K562 (cell line): ENCODE measurements at regions not wholly inside any gene's neighbourhood (a gene's known extent, or its start where the extent isn't known, plus 50 kb on each side); places are given as distances from the start of the nearest gene placed in this dataset.

Experiments
- BCOR ChIP-seq: fragments of 450-650 bp; IDR thresholded peaks from 2 replicates; pipeline ENCODE4 v1.6.1; 2016
- DDX20 ChIP-seq: fragments of 450-650 bp; IDR thresholded peaks from 2 replicates; pipeline ENCODE4 v1.6.1; 2016; ENCODE audit warnings: missing genetic modification characterization, low read depth, mild to moderate bottlenecking, missing compliant biosample characterization, moderate library complexity
- DMBX1 ChIP-seq: fragments of 250-450 bp; sonication (Bioruptor Pico); IDR thresholded peaks from 2 replicates; pipeline ENCODE4 v1.8.0; 2022; ENCODE audit warnings: inconsistent platforms, mild to moderate bottlenecking, moderate library complexity, borderline replicate concordance
- HDAC8 ChIP-seq: fragments of 450-650 bp; IDR thresholded peaks from 2 replicates; pipeline ENCODE4 v1.6.1; 2016; ENCODE audit warnings: mild to moderate bottlenecking, missing genetic modification characterization, moderate library complexity, missing compliant biosample characterization
- HSF4 ChIP-seq: fragments of 250-450 bp; sonication (Bioruptor Pico); IDR thresholded peaks from 2 replicates; pipeline ENCODE4 v2.1.2; 2022; ENCODE audit warnings: mild to moderate bottlenecking, moderate library complexity, borderline replicate concordance
- KLF6 ChIP-seq: fragments of 250-450 bp; sonication (Bioruptor Pico); IDR thresholded peaks from 2 replicates; pipeline ENCODE4 v1.4.0; 2020; ENCODE audit warnings: mild to moderate bottlenecking, moderate library complexity, borderline replicate concordance
- MEF2D ChIP-seq: conservative IDR thresholded peaks from 2 replicates; pipeline ENCODE4 v1.6.1; 2016; ENCODE audit warnings: low read depth, missing genetic modification characterization, missing compliant biosample characterization
- NR2C1 ChIP-seq, 2 experiments: fragments of 450-650 bp; IDR thresholded peaks; 2 replicates each; pipeline ENCODE4 v1.6.1; 2017; ENCODE audit warnings: mild to moderate bottlenecking in 2 of 2, antibody characterized with exemption in 1 of 2, inconsistent platforms in 1 of 2, missing compliant biosample characterization in 1 of 2, missing genetic modification characterization in 1 of 2
- PML ChIP-seq: IDR thresholded peaks from 2 replicates; pipeline ENCODE4 v1.6.1; 2012; ENCODE audit warnings: low read length, inconsistent platforms
- PTRF ChIP-seq: fragments of 450-650 bp; IDR thresholded peaks from 2 replicates; pipeline ENCODE4 v1.6.1; 2016; ENCODE audit warnings: mild to moderate bottlenecking, missing genetic modification characterization, missing compliant biosample characterization
- PTTG1 ChIP-seq: fragments of 450-650 bp; IDR thresholded peaks from 2 replicates; pipeline ENCODE4 v1.6.1; 2016; ENCODE audit warnings: low read depth, mild to moderate bottlenecking, missing genetic modification characterization, missing compliant biosample characterization
- PYGO2 ChIP-seq: fragments of 450-650 bp; IDR thresholded peaks from 2 replicates; pipeline ENCODE4 v1.6.1; 2016; ENCODE audit warnings: mild to moderate bottlenecking, missing genetic modification characterization, moderate library complexity, missing compliant biosample characterization
- SMAD4 ChIP-seq: fragments of 250-450 bp; sonication (Bioruptor Pico); conservative IDR thresholded peaks from 2 replicates; pipeline ENCODE4 v1.8.0; 2021; ENCODE audit warnings: inconsistent platforms, mild to moderate bottlenecking, moderate library complexity
- SNRNP70 ChIP-seq: fragments of 200-400 bp; formaldehyde crosslinking; optimal IDR thresholded peaks from 2 replicates; pipeline ENCODE3; 2017; ENCODE audit warnings: low read depth, low read length
- STAT5B ChIP-seq: fragments of 250-450 bp; sonication (Bioruptor Pico); IDR thresholded peaks from 2 replicates; pipeline ENCODE4 v1.8.0; 2021; ENCODE audit warnings: mild to moderate bottlenecking, inconsistent platforms
- TEAD1 ChIP-seq, 2 experiments: fragments of 450-650 bp in 1 of 2; sonication (generic) in 1 of 2; formaldehyde crosslinking; IDR thresholded peaks; 2 replicates each; pipeline versions ENCODE4 v1.4.0 to v1.8.0; 2020 to 2022; ENCODE audit warnings: mild to moderate bottlenecking in 2 of 2, missing genetic modification reagents in 1 of 2
- ZNF140 ChIP-seq: fragments of 250-450 bp; sonication (Bioruptor Pico); IDR thresholded peaks from 2 replicates; pipeline ENCODE4 v1.8.0; 2021; ENCODE audit warnings: moderate library complexity, mild to moderate bottlenecking, inconsistent platforms
- TF ChIP-seq, protein P1 (sequence below): fragments of 250-450 bp; sonication (Bioruptor Pico); IDR thresholded peaks from 2 replicates; pipeline ENCODE4 v1.8.0; 2022; ENCODE audit warnings: moderate library complexity, mild to moderate bottlenecking, inconsistent platforms
- TF ChIP-seq, protein P2 (sequence below): fragments of 450-650 bp; IDR thresholded peaks from 2 replicates; pipeline ENCODE4 v1.6.1; 2016; ENCODE audit warnings: missing biosample characterization, missing genetic modification characterization
- TF ChIP-seq, protein P3 (sequence below): fragments of 250-450 bp; sonication (Bioruptor Pico); IDR thresholded peaks from 2 replicates; pipeline ENCODE4 v1.4.0; 2020; ENCODE audit warnings: mild to moderate bottlenecking, moderate library complexity
- TF ChIP-seq, protein P4 (sequence below): fragments of 250-450 bp; sonication (Bioruptor Pico); IDR thresholded peaks from 2 replicates; pipeline ENCODE4 v1.8.0; 2021; ENCODE audit warnings: moderate library complexity, mild to moderate bottlenecking, inconsistent platforms
- TF ChIP-seq, protein P5 (sequence below): fragments of 450-650 bp; IDR thresholded peaks from 2 replicates; pipeline ENCODE4 v1.6.1; 2016; ENCODE audit warnings: mild to moderate bottlenecking

DNA sequence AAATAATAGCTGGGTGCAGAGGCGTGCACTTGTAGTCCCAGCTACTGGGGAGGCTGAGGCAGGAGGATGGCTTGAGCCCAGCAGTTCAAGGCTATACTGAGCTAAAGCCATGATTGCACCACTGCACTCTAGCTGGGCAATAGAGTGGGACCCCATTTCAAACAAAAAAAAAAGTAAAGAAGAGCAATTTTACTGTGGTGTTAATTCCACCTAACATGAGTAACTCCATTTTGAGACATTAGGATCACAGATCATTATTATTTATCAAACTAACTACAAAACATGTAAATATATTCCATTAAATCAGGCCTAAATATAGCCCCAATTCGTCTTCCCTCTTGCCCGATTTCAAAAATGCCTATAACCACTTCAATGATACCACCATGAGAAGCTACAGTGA lies 104.8 kb upstream of the TRIM24 start (continued):
- TF ChIP-seq, protein P1, sequence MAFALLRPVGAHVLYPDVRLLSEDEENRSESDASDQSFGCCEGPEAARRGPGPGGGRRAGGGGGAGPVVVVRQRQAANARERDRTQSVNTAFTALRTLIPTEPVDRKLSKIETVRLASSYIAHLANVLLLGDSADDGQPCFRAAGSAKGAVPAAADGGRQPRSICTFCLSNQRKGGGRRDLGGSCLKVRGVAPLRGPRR (CRISPR knock-in tag), result peak; percentile 90
- TF ChIP-seq HDAC8 (tag) (peak; percentile 91), TEAD1 (CRISPR knock-in tag; IDR thresholded peaks at IDR 0.05) (0 out of 4 replicates have a peak, but pooled peaks of 1 of the 2 experiments have one; percentile 35), PTTG1 (tag) (peak; percentile 91), HSF4 (CRISPR knock-in tag) (peak; percentile 83; the same call in 1 of the 2 replicates), ZNF140 (peak; percentile 86; the same call in 1 of the 2 replicates), STAT5B (CRISPR knock-in tag) (peak; percentile 76; the same call in 1 of the 2 replicates), SNRNP70 (no peak), PYGO2 (tag) (peak; percentile 93), NR2C1 (IDR thresholded peaks at IDR 0.05) (no peak), NR2C1 (tag; IDR thresholded peaks at IDR 0.05) (peak; percentile 72), SMAD4 (CRISPR knock-in tag) (peak; percentile 94), DDX20 (peak; percentile 89), KLF6 (CRISPR knock-in tag) (peak; percentile 65), DMBX1 (peak; percentile 98), PML (no peak), MEF2D (tag) (0 out of 2 replicates have a peak, but pooled peaks have one; percentile 46), BCOR (no peak), PTRF (peak; percentile 92)
- TF ChIP-seq, protein P2, sequence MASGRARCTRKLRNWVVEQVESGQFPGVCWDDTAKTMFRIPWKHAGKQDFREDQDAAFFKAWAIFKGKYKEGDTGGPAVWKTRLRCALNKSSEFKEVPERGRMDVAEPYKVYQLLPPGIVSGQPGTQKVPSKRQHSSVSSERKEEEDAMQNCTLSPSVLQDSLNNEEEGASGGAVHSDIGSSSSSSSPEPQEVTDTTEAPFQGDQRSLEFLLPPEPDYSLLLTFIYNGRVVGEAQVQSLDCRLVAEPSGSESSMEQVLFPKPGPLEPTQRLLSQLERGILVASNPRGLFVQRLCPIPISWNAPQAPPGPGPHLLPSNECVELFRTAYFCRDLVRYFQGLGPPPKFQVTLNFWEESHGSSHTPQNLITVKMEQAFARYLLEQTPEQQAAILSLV (tag), result peak; percentile 85
- TF ChIP-seq, protein P3, sequence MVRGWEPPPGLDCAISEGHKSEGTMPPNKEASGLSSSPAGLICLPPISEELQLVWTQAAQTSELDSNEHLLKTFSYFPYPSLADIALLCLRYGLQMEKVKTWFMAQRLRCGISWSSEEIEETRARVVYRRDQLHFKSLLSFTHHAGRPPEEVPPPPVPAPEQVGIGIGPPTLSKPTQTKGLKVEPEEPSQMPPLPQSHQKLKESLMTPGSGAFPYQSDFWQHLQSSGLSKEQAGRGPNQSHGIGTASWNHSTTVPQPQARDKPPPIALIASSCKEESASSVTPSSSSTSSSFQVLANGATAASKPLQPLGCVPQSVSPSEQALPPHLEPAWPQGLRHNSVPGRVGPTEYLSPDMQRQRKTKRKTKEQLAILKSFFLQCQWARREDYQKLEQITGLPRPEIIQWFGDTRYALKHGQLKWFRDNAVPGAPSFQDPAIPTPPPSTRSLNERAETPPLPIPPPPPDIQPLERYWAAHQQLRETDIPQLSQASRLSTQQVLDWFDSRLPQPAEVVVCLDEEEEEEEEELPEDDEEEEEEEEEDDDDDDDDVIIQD (CRISPR knock-in tag), result 0 out of 2 replicates have a peak, but pooled peaks have one; percentile 62
- TF ChIP-seq, protein P4, sequence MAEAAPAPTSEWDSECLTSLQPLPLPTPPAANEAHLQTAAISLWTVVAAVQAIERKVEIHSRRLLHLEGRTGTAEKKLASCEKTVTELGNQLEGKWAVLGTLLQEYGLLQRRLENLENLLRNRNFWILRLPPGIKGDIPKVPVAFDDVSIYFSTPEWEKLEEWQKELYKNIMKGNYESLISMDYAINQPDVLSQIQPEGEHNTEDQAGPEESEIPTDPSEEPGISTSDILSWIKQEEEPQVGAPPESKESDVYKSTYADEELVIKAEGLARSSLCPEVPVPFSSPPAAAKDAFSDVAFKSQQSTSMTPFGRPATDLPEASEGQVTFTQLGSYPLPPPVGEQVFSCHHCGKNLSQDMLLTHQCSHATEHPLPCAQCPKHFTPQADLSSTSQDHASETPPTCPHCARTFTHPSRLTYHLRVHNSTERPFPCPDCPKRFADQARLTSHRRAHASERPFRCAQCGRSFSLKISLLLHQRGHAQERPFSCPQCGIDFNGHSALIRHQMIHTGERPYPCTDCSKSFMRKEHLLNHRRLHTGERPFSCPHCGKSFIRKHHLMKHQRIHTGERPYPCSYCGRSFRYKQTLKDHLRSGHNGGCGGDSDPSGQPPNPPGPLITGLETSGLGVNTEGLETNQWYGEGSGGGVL (CRISPR knock-in tag), result peak; percentile 80
- TF ChIP-seq, protein P5, sequence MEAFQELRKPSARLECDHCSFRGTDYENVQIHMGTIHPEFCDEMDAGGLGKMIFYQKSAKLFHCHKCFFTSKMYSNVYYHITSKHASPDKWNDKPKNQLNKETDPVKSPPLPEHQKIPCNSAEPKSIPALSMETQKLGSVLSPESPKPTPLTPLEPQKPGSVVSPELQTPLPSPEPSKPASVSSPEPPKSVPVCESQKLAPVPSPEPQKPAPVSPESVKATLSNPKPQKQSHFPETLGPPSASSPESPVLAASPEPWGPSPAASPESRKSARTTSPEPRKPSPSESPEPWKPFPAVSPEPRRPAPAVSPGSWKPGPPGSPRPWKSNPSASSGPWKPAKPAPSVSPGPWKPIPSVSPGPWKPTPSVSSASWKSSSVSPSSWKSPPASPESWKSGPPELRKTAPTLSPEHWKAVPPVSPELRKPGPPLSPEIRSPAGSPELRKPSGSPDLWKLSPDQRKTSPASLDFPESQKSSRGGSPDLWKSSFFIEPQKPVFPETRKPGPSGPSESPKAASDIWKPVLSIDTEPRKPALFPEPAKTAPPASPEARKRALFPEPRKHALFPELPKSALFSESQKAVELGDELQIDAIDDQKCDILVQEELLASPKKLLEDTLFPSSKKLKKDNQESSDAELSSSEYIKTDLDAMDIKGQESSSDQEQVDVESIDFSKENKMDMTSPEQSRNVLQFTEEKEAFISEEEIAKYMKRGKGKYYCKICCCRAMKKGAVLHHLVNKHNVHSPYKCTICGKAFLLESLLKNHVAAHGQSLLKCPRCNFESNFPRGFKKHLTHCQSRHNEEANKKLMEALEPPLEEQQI, result no peak
